ENCODE measurements at regions not wholly inside any gene's neighbourhood (a gene's known extent, or its start where the extent isn't known, plus 50 kb on each side); places are given as distances from the start of the nearest gene placed in this dataset.

DNA sequence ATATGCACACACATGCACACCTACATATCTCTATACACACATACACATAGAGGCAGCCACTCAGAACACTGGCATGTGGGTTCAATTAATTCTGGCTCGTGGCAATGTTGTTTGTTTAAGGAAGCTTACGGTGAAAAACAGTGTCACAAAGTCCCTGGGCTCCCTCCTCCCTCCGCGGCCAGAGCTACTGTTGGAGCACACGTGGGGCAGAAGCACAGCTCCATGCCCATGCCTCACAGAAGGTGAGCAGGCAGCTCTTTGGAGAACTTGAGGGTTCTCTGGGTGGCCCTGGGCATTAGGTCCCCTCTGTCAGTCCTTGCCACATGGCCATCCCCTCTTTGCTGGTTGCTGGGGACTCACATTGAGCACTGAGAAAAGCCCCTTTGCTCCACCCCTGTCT lies 107.5 kb downstream of the GADD45G start:
- H3K4me3 ChIP-seq (replicated peaks in 1 of 2; ENCODE audit: low read depth in 2 of 2, low read length in 2 of 2) = no peak overlapping the region
- DNase-seq (ENCODE audit: low read depth in 2 of 2) = no peak
- TF ChIP-seq, protein P1, sequence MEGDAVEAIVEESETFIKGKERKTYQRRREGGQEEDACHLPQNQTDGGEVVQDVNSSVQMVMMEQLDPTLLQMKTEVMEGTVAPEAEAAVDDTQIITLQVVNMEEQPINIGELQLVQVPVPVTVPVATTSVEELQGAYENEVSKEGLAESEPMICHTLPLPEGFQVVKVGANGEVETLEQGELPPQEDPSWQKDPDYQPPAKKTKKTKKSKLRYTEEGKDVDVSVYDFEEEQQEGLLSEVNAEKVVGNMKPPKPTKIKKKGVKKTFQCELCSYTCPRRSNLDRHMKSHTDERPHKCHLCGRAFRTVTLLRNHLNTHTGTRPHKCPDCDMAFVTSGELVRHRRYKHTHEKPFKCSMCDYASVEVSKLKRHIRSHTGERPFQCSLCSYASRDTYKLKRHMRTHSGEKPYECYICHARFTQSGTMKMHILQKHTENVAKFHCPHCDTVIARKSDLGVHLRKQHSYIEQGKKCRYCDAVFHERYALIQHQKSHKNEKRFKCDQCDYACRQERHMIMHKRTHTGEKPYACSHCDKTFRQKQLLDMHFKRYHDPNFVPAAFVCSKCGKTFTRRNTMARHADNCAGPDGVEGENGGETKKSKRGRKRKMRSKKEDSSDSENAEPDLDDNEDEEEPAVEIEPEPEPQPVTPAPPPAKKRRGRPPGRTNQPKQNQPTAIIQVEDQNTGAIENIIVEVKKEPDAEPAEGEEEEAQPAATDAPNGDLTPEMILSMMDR (IDR thresholded peaks at IDR 0.05; ENCODE audit: low read depth, low read length) = no peak

DNA sequence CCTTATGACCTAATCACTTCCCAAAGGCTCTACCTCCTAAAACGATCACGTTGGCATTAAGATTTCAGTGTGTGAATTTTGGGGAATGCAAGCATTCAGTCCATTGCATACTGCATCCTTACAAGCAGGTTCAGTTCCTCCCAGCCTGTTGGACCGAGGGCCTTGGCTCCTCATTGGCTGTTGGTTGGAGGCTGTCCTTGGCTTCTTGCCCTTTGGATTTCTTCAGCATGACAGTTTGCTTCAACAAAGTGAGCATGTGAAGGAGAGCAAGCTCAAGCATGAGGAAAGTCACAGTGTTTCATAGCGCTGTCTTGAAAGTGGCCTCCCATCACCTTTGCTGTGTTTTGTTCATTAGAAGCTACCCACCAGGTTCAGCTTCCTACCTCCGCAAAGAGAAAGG lies 109.5 kb downstream of the GADD45G start:
- no peak overlapping the region for H3K4me3 ChIP-seq (replicated peaks in 1 of 2; ENCODE audit: low read depth in 2 of 2, low read length in 2 of 2)
- TF ChIP-seq, protein P1 (IDR thresholded peaks at IDR 0.05; ENCODE audit: low read depth, low read length) = no peak
- no peak for DNase-seq (ENCODE audit: low read depth in 2 of 2)

DNA sequence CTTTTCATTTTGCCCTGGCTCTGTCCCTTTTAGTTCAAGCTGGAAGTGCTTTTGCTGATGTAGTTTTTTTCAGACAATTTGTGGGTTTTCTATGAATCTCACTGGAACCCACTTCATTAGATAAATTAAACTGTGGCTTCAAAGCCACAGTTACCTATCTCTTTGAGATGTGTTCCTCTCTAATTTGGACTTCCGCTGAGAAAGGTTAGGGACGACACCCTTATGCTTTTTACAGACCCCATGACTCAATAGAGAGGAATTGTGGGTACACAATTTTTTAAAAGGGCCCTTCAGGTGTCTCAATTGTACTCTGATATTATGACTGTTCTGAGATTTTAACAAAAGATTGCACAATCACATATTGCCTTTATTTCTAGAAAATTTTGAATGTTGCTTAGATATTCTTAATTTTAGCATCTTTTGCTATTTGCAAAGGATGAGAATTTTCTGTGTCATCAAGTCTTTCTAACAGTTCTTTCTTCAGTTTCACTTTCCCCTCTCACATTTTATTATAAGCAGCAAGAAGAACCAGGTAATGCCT lies 110.6 kb downstream of the GADD45G start:
- DNase-seq (ENCODE audit: low read depth in 2 of 2) = no peak
- no peak overlapping the region for H3K4me3 ChIP-seq (replicated peaks in 1 of 2; ENCODE audit: low read depth in 2 of 2, low read length in 2 of 2)
- TF ChIP-seq, protein P1 (IDR thresholded peaks at IDR 0.05; ENCODE audit: low read depth, low read length) = no peak

DNA sequence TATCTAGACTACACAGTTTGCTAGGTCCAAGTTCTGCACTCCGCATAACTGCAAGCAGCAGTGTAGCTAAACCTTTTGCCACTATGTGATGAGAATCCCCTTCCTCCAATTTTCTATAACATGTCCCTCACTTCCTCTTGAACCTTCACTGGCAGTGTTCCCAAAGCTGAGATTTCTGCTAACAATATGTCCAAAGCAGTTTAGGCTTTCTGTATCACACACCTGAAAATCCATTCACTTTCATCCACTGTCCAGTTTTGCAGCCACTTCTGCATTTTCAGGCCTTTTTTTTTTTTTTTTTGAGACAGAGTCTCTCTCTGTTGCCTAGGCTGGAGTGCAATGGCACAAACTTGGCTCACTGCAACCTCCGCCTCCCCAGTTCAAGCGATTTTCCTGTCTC lies 111.1 kb downstream of the GADD45G start:
- no peak overlapping the region for H3K4me3 ChIP-seq (replicated peaks in 1 of 2; ENCODE audit: low read depth in 2 of 2, low read length in 2 of 2)
- no peak for DNase-seq (ENCODE audit: low read depth in 2 of 2)
- TF ChIP-seq, protein P1 (IDR thresholded peaks at IDR 0.05; ENCODE audit: low read depth, low read length) = no peak

DNA sequence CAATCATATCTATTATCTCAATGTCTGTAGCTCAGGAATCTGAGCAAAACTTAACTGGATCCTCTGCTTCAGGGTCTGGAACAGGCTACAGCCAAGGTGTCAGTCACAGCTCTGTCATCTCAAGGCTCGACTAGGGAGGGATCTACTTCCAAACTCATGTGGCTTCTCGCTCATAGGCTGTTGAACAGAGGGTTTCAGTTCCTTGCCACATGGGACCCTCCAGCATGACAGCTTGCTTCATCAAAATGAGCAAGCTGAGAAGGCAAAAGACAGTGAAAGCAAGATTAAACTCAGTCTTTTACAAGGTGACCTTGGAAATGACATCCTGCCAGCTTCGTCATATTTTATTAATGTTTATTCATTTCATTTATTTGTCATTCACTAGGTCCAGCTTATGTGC lies 111.7 kb downstream of the GADD45G start:
- TF ChIP-seq, protein P1 (IDR thresholded peaks at IDR 0.05; ENCODE audit: low read depth, low read length) = no peak
- no peak for DNase-seq (ENCODE audit: low read depth in 2 of 2)
- H3K4me3 ChIP-seq (replicated peaks in 1 of 2; ENCODE audit: low read depth in 2 of 2, low read length in 2 of 2) = no peak overlapping the region

DNA sequence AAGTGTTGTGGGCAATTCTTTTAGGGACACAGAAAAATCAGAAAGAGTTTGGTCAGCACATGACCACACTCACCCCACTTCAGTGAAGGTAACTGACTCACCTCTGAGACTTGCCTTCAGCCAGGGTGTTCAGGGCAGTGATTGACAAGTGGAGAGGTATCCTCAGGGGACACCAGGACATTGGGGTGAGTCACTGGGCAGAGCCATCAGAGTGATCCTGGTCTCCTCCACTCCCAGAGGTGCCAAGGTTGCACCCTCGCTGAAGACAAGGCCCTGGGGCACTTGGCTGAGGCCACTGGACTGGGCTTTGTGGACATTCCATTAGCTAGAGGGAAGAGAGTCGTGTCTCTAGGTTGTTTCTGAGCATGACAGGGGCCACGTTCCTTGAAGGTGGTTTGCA lies 113.4 kb downstream of the GADD45G start:
- TF ChIP-seq, protein P1 (IDR thresholded peaks at IDR 0.05; ENCODE audit: low read depth, low read length) = no peak
- DNase-seq (ENCODE audit: low read depth in 2 of 2) = no peak
- no peak overlapping the region for H3K4me3 ChIP-seq (replicated peaks in 1 of 2; ENCODE audit: low read depth in 2 of 2, low read length in 2 of 2)

DNA sequence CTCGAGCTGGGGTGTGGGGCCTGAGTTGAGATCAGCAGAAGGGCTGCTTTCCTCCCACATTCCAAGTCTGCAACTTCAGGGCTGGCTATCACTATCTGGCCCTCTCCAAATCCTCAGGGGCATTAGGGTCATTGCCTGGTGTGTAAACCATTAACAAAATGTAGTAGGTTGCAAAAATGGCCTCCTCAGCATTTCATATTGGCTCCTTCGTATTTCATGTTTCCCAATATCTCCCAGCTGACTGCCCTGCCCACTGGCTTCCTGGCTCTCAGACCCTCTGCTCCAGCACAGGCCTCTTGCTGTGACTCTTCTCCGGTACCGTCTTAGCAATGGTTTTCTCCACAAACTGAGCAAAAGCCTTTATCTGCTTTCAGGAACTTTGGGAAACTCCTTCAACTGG lies 113.8 kb downstream of the GADD45G start:
- TF ChIP-seq, protein P1 (IDR thresholded peaks at IDR 0.05; ENCODE audit: low read depth, low read length) = no peak
- no peak for DNase-seq (ENCODE audit: low read depth in 2 of 2)
- no peak overlapping the region for H3K4me3 ChIP-seq (replicated peaks in 1 of 2; ENCODE audit: low read depth in 2 of 2, low read length in 2 of 2)
